ENCODE measurements at regions not wholly inside any gene's neighbourhood (a gene's known extent, or its start where the extent isn't known, plus 50 kb on each side); places are given as distances from the start of the nearest gene placed in this dataset.

DNA sequence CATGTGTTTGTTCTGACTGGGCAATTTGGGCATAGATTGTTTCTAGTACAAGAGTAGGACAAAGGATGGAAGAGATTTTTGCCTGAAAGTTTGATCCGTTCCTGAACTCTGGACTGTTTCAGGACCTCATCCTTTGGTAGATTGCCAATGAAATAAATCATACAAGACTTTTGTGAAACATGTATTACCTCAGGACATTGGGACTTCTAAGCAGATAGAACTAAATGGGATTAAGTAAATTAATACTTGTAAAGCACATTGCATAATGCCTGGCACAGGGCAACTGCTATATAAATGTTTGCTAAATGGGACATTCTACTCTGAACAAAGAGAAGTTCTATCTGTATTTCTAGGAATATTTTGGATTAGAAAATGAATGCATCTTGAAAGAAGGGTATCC lies 164.8 kb upstream of the RPS6KA3 start (continued):
- TF ChIP-seq MXI1 (IDR thresholded peaks at IDR 0.05; ENCODE audit: low read depth, low read length) = no peak
- no peak for TF ChIP-seq PBX3 (IDR thresholded peaks at IDR 0.05)
- TF ChIP-seq CHD2 (IDR thresholded peaks at IDR 0.05; ENCODE audit: low read length, partially characterized antibody) = no peak
- TF ChIP-seq MAX (IDR thresholded peaks at IDR 0.05; ENCODE audit: low read depth) = no peak
- TF ChIP-seq USF2 (IDR thresholded peaks at IDR 0.05; ENCODE audit: borderline replicate concordance, low read depth, low read length) = no peak

DNA sequence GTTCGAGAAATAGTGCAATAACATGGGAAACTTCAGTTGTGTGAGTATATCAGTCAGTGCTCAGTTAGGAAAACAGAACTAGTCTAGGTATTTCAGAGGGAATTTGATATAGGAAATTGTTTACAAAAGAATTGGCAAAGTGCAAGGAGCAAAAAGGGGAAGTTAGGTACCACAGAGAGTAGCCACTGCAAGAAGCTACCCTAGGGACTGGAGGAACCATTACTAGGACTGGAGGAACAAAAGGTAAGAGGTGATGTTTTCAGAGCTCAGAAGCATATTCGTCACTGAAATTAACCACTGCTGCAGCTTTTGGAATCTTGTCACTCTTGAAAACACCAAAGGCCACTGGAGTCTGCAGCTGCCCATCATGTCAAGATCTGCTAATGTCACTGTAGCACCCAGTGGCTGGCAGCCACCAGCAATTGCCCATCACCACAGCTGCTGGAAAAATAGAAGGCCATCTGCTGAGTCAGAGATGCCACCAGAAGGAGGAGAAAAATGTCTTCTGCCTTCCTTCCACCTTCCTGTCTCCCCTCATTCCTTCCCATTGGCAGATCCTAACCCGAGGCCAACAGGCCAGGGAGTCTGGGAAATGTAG lies 160.6 kb upstream of the RPS6KA3 start:
- Histone ChIP-seq H3K9ac (no peak overlapping the region), H3F3A (replicated peaks; ENCODE audit: insufficient read depth) (no peaks in the 10 kb centered on the region), H3K36me3 (replicated peaks in 1 of 2; ENCODE audit: control insufficient read depth in 1 of 2, insufficient read depth in 2 of 2, low read length in 1 of 2) (no peaks in the 10 kb centered on the region), H3K4me3 (ENCODE audit: low read depth in 2 of 2, low read length in 1 of 2) (no peak overlapping the region), H3K4me1 (ENCODE audit: control insufficient read depth in 1 of 2, insufficient read depth in 2 of 2, low read depth in 1 of 2, low read length in 1 of 2) (no peaks in the 10 kb centered on the region; a peak in 1 of 4 replicates), H3K4me2 (no peak overlapping the region), H3K27ac (ENCODE audit: low read depth in 2 of 2, low read length in 1 of 2) (no peak overlapping the region), H3K27me3 (ENCODE audit: insufficient read depth) (no peaks in the 10 kb centered on the region), H3K9me2 (no peaks in the 10 kb centered on the region), H3K79me2 (ENCODE audit: insufficient read depth) (no peaks in the 10 kb centered on the region), H4K20me1 (ENCODE audit: insufficient read depth) (no peaks in the 10 kb centered on the region), H2AFZ (ENCODE audit: low read depth) (no peak overlapping the region), H3K9me3 (no peaks in the 10 kb centered on the region)
- TF ChIP-seq FOXM1 (IDR thresholded peaks at IDR 0.05; ENCODE audit: low read depth) (no peak), JUND (IDR thresholded peaks at IDR 0.05) (no peak), USF2 (IDR thresholded peaks at IDR 0.05; ENCODE audit: borderline replicate concordance, low read depth, low read length) (no peak), ELF1 (IDR thresholded peaks at IDR 0.05) (no peak), EZH2phosphoT487 (IDR thresholded peaks at IDR 0.05; ENCODE audit: borderline replicate concordance, low read depth) (no peak), POLR2AphosphoS5 (IDR thresholded peaks at IDR 0.05; ENCODE audit: low read depth, low read length) (no peak), PBX3 (IDR thresholded peaks at IDR 0.05) (no peak), TCF12 (IDR thresholded peaks at IDR 0.05) (no peak), SIN3A (IDR thresholded peaks at IDR 0.05; ENCODE audit: borderline replicate concordance, low read depth, low read length) (no peak), SMC3 (IDR thresholded peaks at IDR 0.05; ENCODE audit: low read depth, low read length) (no peak), MEF2A (IDR thresholded peaks at IDR 0.05; ENCODE audit: borderline replicate concordance, low read depth) (no peak), GABPA (IDR thresholded peaks at IDR 0.05; ENCODE audit: low read depth) (no peak), FOXJ3 (CRISPR knock-in tag; IDR thresholded peaks at IDR 0.05) (no peak), NFIC (IDR thresholded peaks at IDR 0.05; ENCODE audit: borderline replicate concordance) (no peak), MAX (IDR thresholded peaks at IDR 0.05; ENCODE audit: low read depth) (no peak), MXI1 (IDR thresholded peaks at IDR 0.05; ENCODE audit: low read depth, low read length) (no peak), ZBTB33 (IDR thresholded peaks at IDR 0.05; ENCODE audit: borderline replicate concordance, low read depth) (no peak), RFX5 (IDR thresholded peaks at IDR 0.05; ENCODE audit: low read length) (no peak), IRF3 (IDR thresholded peaks at IDR 0.05; ENCODE audit: low read depth, low read length) (no peak)
- TF ChIP-seq, protein P1, sequence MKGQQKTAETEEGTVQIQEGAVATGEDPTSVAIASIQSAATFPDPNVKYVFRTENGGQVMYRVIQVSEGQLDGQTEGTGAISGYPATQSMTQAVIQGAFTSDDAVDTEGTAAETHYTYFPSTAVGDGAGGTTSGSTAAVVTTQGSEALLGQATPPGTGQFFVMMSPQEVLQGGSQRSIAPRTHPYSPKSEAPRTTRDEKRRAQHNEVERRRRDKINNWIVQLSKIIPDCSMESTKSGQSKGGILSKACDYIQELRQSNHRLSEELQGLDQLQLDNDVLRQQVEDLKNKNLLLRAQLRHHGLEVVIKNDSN (IDR thresholded peaks at IDR 0.05; ENCODE audit: borderline replicate concordance, low read depth) = no peak
- WGBS (ENCODE audit: low lambda C conversion rate) = 49% methylated on average over 3 of the region's 3 CpGs
- ChIA-PET POLR2A (no interaction called here), CTCF (interaction anchor here (1.0 kb wide), 1 partner anchor 13 kb away, joined by 5 read pairs; no protein-coding TSS in a partner anchor)
- DNase-seq = no peak
